ENCODE measurements at regions not wholly inside any gene's neighbourhood (a gene's known extent, or its start where the extent isn't known, plus 50 kb on each side); places are given as distances from the start of the nearest gene placed in this dataset.

DNA sequence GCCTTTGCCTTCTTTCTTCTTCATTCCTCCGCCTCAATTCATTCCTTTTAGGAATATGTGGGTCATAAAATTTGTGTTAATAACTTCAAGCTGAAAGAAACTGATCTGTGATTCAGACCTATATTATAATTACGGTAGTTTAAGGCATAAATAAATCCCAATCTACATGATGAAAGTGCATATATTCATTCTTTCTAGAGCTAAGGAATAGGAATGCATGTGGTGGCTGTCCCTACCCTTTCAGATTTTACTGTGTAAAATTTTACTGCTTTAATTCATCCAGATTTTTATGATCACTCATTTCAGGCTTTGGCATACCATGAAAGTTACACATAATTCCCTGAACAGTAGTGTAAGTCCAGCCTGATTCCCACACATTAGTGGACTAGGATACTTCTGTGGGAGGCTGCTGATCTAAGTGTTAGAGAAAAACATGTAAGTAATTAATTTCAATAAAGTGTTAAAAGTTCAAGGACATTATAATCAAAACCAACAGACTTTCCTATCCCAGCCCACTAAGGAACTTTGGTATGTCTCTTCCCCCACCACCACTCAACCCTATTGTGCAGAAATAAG, 83.1 kb downstream of the HINT1 start:
- TF ChIP-seq PAX5 (IDR thresholded peaks at IDR 0.05; ENCODE audit: insufficient read depth, low read length, severe bottlenecking) (no peak), POLR2A (IDR thresholded peaks at IDR 0.05; ENCODE audit: low read depth, low read length) (no peak), POLR2AphosphoS5 (IDR thresholded peaks at IDR 0.05; ENCODE audit: low read depth, low read length) (no peak), SPI1 (IDR thresholded peaks at IDR 0.05; ENCODE audit: low read depth, low read length) (no peak), TAF1 (IDR thresholded peaks at IDR 0.05; ENCODE audit: low read depth, low read length) (no peak)
